GM12878 (cell line): ENCODE measurements at regions not wholly inside any gene's neighbourhood (a gene's known extent, or its start where the extent isn't known, plus 50 kb on each side); places are given as distances from the start of the nearest gene placed in this dataset.

Experiments
- ATAC-seq: fragments of 200-7000 bp; cut with Tn5 transposase; 3 replicates; pipeline ENCODE4 v1.9.1; 2020; ENCODE audit warnings: mild to moderate bottlenecking, moderate library complexity
- BruUV-seq: library from RNA; stranded (reverse); fragments of 400-500 nt; replicated peaks from 2 replicates; lab custom pipeline; 2021; lab: Mats Ljungman, UMichigan
- CTCF ChIA-PET: fragments of 300-600 bp; sonication (Branson Sonifier 250); formaldehyde crosslinking; extraction: SDS; loops from one replicate; lab custom pipeline; 2021; ENCODE audit warnings: inconsistent platforms; lab: Yijun Ruan, JAX
- POLR2A ChIA-PET: fragments of 350-600 bp; formaldehyde crosslinking; extraction: SDS; loops from one replicate; lab custom pipeline; 2021; ENCODE audit warnings: inconsistent platforms; lab: Charles Lee
- RAD21 ChIA-PET: fragments of 300-600 bp; sonication (Branson Sonifier 250); formaldehyde crosslinking; loops from one replicate; lab custom pipeline; 2023; ENCODE audit warnings: antibody characterized with exemption; ENCODE audit not compliant: unreplicated experiment; lab: Charles Lee
- SMC1A ChIA-PET: fragments of 300-600 bp; sonication (Branson Sonifier 250); formaldehyde crosslinking; loops from one replicate; lab custom pipeline; 2023; ENCODE audit not compliant: unreplicated experiment, uncharacterized antibody; lab: Charles Lee
- DNase-seq: peaks from one replicate; pipeline ENCODE4 v3.0.0-alpha.2; 2011; ENCODE audit warnings: low read depth, low spot score
- FAIRE-seq: peaks from 3 replicates; lab custom pipeline; 2011; peaks lifted over from hg19 to GRCh38; lab: Jason Lieb, UNC
- H2AFZ ChIP-seq: 2 replicates; pipeline ENCODE4 v1.6.0; 2011; ENCODE audit warnings: low read depth, low read length, control low read depth; ENCODE audit not compliant: control insufficient read depth
- H3K27ac ChIP-seq: 2 replicates; pipeline ENCODE4 v1.5.1; 2011; ENCODE audit warnings: control low read depth; ENCODE audit not compliant: control insufficient read depth, insufficient read depth
- H3K27me3 ChIP-seq, 2 experiments: replicated peaks in 1 of 2; 2 replicates each; pipeline versions ENCODE4 v1.6.0 to v1.6.1; 2011; ENCODE audit warnings: low read length in 1 of 2; ENCODE audit not compliant: control insufficient read depth in 2 of 2, insufficient read depth in 2 of 2
- H3K36me3 ChIP-seq, 2 experiments: 2 replicates each; pipeline ENCODE4 v1.5.1; 2011; ENCODE audit warnings: low read length in 1 of 2; ENCODE audit not compliant: control insufficient read depth in 2 of 2, insufficient read depth in 2 of 2
- H3K4me1 ChIP-seq: 2 replicates; pipeline ENCODE4 v1.6.1; 2011; ENCODE audit warnings: mild to moderate bottlenecking, low read length, moderate library complexity, mixed read lengths; ENCODE audit not compliant: control insufficient read depth, insufficient read depth
- H3K4me2 ChIP-seq: 2 replicates; pipeline ENCODE4 v1.6.0; 2011; ENCODE audit warnings: control low read depth; ENCODE audit not compliant: control insufficient read depth, insufficient read depth
- H3K4me3 ChIP-seq: fragments of 200-600 bp; sonication (generic); 2 replicates; pipeline ENCODE4 v1.5.1; 2016
- H3K79me2 ChIP-seq: 2 replicates; pipeline ENCODE4 v1.6.0; 2011; ENCODE audit warnings: low read length; ENCODE audit not compliant: control insufficient read depth, insufficient read depth
- H3K9ac ChIP-seq: 2 replicates; pipeline ENCODE4 v1.8.0; 2011; ENCODE audit warnings: low read length, control low read depth, mixed read lengths; ENCODE audit not compliant: control insufficient read depth, insufficient read depth
- H3K9me3 ChIP-seq: replicated peaks from 3 replicates; pipeline ENCODE4 v1.5.1; 2011; ENCODE audit warnings: mild to moderate bottlenecking, low read length; ENCODE audit not compliant: control insufficient read depth, insufficient read depth
- H4K20me1 ChIP-seq: 2 replicates; pipeline ENCODE4 v1.6.0; 2011; ENCODE audit not compliant: control insufficient read depth, insufficient read depth
- ATF7 ChIP-seq: fragments of 450-650 bp; IDR thresholded peaks from 2 replicates; pipeline ENCODE4 v1.6.1; 2016; ENCODE audit warnings: low read depth, mild to moderate bottlenecking
- BCLAF1 ChIP-seq: fragments of 450-650 bp; IDR thresholded peaks from 2 replicates; pipeline ENCODE4 v1.6.1; 2017; ENCODE audit warnings: antibody characterized with exemption, mild to moderate bottlenecking, moderate library complexity
- BMI1 ChIP-seq: fragments of 450-650 bp; IDR thresholded peaks from 2 replicates; pipeline ENCODE4 v1.6.1; 2016; ENCODE audit warnings: mild to moderate bottlenecking, moderate library complexity, borderline replicate concordance
- CHD1 ChIP-seq: IDR thresholded peaks from 2 replicates; pipeline ENCODE4 v1.6.1; 2012; ENCODE audit warnings: low read depth, low read length, improper control_type of control experiment
- E2F4 ChIP-seq: IDR thresholded peaks from 2 replicates; pipeline ENCODE4 v1.6.1; 2012; ENCODE audit warnings: low read depth, low read length, improper control_type of control experiment
- ETV6 ChIP-seq, 2 experiments: fragments of 450-650 bp in 1 of 2; IDR thresholded peaks in 1 of 2; conservative IDR thresholded peaks in 1 of 2; 2 replicates each; pipeline ENCODE4 v1.6.1; 2014; ENCODE audit warnings: antibody characterized with exemption in 1 of 2, borderline replicate concordance in 1 of 2, low read depth in 1 of 2, mild to moderate bottlenecking in 1 of 2, moderate library complexity in 1 of 2
- FOS ChIP-seq: IDR thresholded peaks from 3 replicates; pipeline ENCODE4 v1.6.1; 2011; ENCODE audit warnings: borderline replicate concordance; ENCODE audit not compliant: insufficient read length; ENCODE audit errors: extremely low read depth
- IRF3 ChIP-seq: fragments of 450-650 bp; IDR thresholded peaks from 2 replicates; pipeline ENCODE4 v1.6.1; 2014; ENCODE audit warnings: mild to moderate bottlenecking
- JUNB ChIP-seq: IDR thresholded peaks from 2 replicates; pipeline ENCODE4 v1.6.1; 2016; ENCODE audit warnings: antibody characterized with exemption, mild to moderate bottlenecking
- KDM1A ChIP-seq: fragments of 200-600 bp; sonication (generic); IDR thresholded peaks from 2 replicates; pipeline ENCODE4 v1.6.1; 2016; ENCODE audit warnings: borderline replicate concordance
- MXI1 ChIP-seq: fragments of 150-350 bp; IDR thresholded peaks from 2 replicates; pipeline ENCODE4 v1.6.1; 2011; ENCODE audit warnings: low read depth, mild to moderate bottlenecking, inconsistent platforms, low read length, improper control_type of control experiment
- NFYB ChIP-seq: IDR thresholded peaks from 2 replicates; pipeline ENCODE4 v1.6.1; 2011; ENCODE audit warnings: low read depth, mild to moderate bottlenecking, low read length, improper control_type of control experiment, moderate library complexity; ENCODE audit not compliant: insufficient read depth
- RAD21 ChIP-seq: IDR thresholded peaks from 2 replicates; pipeline ENCODE4 v1.6.1; 2011; ENCODE audit warnings: mild to moderate bottlenecking, low read depth, low read length, moderate library complexity; ENCODE audit not compliant: insufficient read depth
- SMAD5 ChIP-seq: IDR thresholded peaks from 2 replicates; pipeline ENCODE4 v1.6.1; 2016; ENCODE audit warnings: antibody characterized with exemption, low read depth
- SMARCA5 ChIP-seq: fragments of 450-650 bp; IDR thresholded peaks from 2 replicates; pipeline ENCODE4 v1.6.1; 2017; ENCODE audit warnings: mild to moderate bottlenecking
- ZNF24 ChIP-seq: fragments of 450-650 bp; IDR thresholded peaks from 2 replicates; pipeline ENCODE4 v1.6.1; 2017; ENCODE audit warnings: antibody characterized with exemption, mild to moderate bottlenecking
- ZZZ3 ChIP-seq: IDR thresholded peaks from 2 replicates; pipeline ENCODE4 v1.6.1; 2011; ENCODE audit warnings: low read depth; ENCODE audit not compliant: control insufficient read depth, insufficient read length
- WGBS: methylation state at CpG from one replicate; pipeline ENCODE4 v1.1.6; 2016; ENCODE audit warnings: low lambda C conversion rate; ENCODE audit not compliant: insufficient replicate concordance, insufficient coverage; ENCODE audit errors: missing lambda C conversion rate; 5-methylcytosine and 5-hydroxymethylcytosine counted together
- in situ Hi-C: fragments of 300-500 bp; cut with MboI; formaldehyde crosslinking; loops from 9 replicates; pipeline ENCODE4 v1.14.3; 2018; ENCODE audit warnings: mixed read lengths
- intact Hi-C: fragments of 100-400 bp; cut with micrococcal nuclease; formaldehyde crosslinking; loops from one replicate; pipeline ENCODE4 v1.14.2; 2022; ENCODE audit not compliant: unreplicated experiment
- TF ChIP-seq, protein P1 (sequence below), 3 experiments: IDR thresholded peaks in 2 of 3; conservative IDR thresholded peaks in 1 of 3; 2 replicates each; pipeline ENCODE4 v1.5.1; 2011; ENCODE audit warnings: low read depth in 3 of 3, low read length in 3 of 3, mild to moderate bottlenecking in 3 of 3, control low read depth in 2 of 3, moderate library complexity in 2 of 3, inconsistent platforms in 1 of 3, mixed read lengths in 1 of 3; ENCODE audit not compliant: control insufficient read depth in 2 of 3, insufficient read depth in 1 of 3; ENCODE audit errors: extremely low read depth in 1 of 3

DNA sequence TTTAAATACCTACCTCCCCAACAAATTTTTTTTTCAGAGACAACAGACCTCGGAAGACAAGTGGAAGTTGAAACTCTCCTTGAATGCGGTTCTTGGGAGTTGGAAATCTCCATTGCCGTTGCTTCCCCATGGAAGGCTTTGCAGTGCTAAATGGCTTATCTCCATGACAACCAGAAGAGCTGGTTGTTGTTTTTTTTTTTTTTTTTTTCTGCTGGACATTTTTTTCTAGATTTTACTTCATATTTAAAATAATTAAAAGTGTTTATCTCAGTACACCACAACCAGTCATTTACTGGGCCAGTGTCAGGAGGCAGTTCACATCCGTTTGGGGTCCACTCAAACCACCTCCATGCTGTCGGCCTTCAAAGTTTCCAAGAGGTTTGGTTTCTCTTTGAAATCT, 348.5 kb upstream of the PRKCQ start:
- H3K9ac ChIP-seq: peak overlapping the region; percentile 40; the same call in 1 of the 2 replicates
- H3K79me2 ChIP-seq: no peaks in the 10 kb centered on the region
- peak overlapping the region; percentile 88 for H3K27ac ChIP-seq
- FAIRE-seq: no peak
- H3K4me2 ChIP-seq: peak overlapping the region; percentile 71
- peak overlapping the region; percentile 72; the same call in 1 of the 2 replicates for H2AFZ ChIP-seq
- H3K4me1 ChIP-seq: peaks cover 32% of the 10 kb centered on the region
- ChIA-PET CTCF (interaction anchor here (0.6 to 3.3 kb wide), 5 partner anchors 9 to 757 kb away, joined by 3 to 37 read pairs (median 9); no protein-coding TSS in a partner anchor), SMC1A (interaction anchor here (0.8 to 2.5 kb wide), 6 partner anchors 8 to 488 kb away, joined by 3 to 6 read pairs (median 4); no protein-coding TSS in a partner anchor), RAD21 (interaction anchor here (1.1 kb wide), 1 partner anchor 8 kb away, joined by 5 read pairs; no protein-coding TSS in a partner anchor), POLR2A (interaction anchor here (0.6 kb wide), 4 partner anchors 15 to 572 kb away, joined by 3 read pairs; no protein-coding TSS in a partner anchor)
- no peak for DNase-seq
- BruUV-seq: no TSS peak
- H4K20me1 ChIP-seq: no peaks in the 10 kb centered on the region
- H3K9me3 ChIP-seq: no peaks in the 10 kb centered on the region; the same call in 2 of the 3 replicates
- in situ Hi-C loops (no loop called here), intact Hi-C loops (loop anchor here (10.0 kb wide), 1 partner anchor 756 kb away; no protein-coding TSS in a partner anchor)
- ATAC-seq: no peak
- H3K27me3 ChIP-seq: no peaks in the 10 kb centered on the region
- 24% methylated on average over 5 of the region's 5 CpGs for WGBS
- peak overlapping the region; percentile 46; the same call in 1 of the 2 replicates for H3K4me3 ChIP-seq
- H3K36me3 ChIP-seq: no peaks in the 10 kb centered on the region
- TF ChIP-seq JUNB (no peak), SMAD5 (no peak), E2F4 (no peak), ZZZ3 (no peak), FOS (no peak), ZNF24 (no peak), RAD21 (no peak), BMI1 (peak; percentile 31; the same call in 1 of the 2 replicates), MXI1 (no peak), SMARCA5 (no peak), IRF3 (no peak), BCLAF1 (no peak), CHD1 (no peak), KDM1A (no peak), NFYB (no peak), ETV6 (conservative IDR thresholded peaks at IDR 0.05 in 1 of 2, IDR thresholded peaks at IDR 0.05 in 1 of 2; ENCODE audit: borderline replicate concordance in 1 of 2, low read depth in 1 of 2) (no peak), ATF7 (no peak)
- TF ChIP-seq, protein P1, sequence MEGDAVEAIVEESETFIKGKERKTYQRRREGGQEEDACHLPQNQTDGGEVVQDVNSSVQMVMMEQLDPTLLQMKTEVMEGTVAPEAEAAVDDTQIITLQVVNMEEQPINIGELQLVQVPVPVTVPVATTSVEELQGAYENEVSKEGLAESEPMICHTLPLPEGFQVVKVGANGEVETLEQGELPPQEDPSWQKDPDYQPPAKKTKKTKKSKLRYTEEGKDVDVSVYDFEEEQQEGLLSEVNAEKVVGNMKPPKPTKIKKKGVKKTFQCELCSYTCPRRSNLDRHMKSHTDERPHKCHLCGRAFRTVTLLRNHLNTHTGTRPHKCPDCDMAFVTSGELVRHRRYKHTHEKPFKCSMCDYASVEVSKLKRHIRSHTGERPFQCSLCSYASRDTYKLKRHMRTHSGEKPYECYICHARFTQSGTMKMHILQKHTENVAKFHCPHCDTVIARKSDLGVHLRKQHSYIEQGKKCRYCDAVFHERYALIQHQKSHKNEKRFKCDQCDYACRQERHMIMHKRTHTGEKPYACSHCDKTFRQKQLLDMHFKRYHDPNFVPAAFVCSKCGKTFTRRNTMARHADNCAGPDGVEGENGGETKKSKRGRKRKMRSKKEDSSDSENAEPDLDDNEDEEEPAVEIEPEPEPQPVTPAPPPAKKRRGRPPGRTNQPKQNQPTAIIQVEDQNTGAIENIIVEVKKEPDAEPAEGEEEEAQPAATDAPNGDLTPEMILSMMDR (IDR thresholded peaks at IDR 0.05 in 2 of 3, conservative IDR thresholded peaks at IDR 0.05 in 1 of 3; ENCODE audit: control insufficient read depth in 2 of 3, extremely low read depth in 1 of 3, insufficient read depth in 1 of 3, low read depth in 3 of 3, low read length in 3 of 3): no peak
